GM18517 (cell line): ENCODE measurements at regions not wholly inside any gene's neighbourhood (a gene's known extent, or its start where the extent isn't known, plus 50 kb on each side); places are given as distances from the start of the nearest gene placed in this dataset.

ENCODE experiments used
- ATAC-seq: cut with Tn5 transposase; IDR thresholded peaks from one replicate; pipeline ENCODE4 v1.9.1; 2021; ENCODE audit warnings: mild to moderate bottlenecking, moderate library complexity; ENCODE audit not compliant: unreplicated experiment

DNA sequence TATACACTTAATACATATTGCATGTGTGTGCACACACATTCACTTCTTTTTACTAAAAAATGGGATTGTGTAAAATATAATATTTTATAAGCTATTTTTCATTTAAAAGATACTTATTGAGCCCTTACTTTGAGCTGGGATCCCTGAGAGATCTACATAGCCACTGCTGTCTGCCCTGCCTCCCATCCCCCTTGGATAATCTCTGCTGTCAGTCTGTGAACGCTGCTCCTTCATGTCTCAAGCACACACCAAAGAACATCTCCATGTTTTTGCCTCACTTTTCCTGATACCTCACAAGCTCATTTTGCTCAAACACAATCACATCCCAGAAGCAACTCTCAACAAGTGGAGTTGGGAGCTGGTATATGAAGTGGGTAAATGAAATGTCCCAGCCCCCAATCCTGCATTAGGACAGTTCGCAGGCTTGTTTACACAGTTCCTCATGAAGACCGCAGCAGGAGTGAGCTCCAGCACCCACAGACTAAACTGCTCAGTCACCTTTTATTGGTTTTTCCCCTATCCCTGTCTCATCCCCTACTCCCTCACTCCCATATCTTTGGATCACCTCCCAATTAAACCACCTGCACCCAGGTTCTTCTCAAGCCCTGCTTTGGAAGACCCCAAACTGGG is 108.3 kb upstream of the FRY start:
- ATAC-seq = no peak

DNA sequence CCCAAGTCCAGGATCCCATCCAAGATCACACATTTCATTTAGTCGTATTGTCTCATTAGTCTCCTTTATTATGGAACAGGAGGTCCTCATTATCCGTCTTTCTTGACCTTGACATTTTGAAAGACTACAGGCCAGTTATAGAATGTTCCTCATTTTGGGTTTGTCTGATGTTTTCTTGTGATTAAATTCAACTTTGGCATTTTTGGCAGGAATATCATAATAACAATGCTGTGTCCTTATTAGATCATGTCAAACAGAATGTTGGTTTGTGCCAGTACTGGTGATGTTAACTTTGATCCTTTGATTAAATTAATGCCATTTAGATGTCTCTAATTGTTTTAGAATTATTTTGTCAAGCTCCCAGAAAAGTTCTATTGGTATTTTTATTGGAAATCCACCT is 106.5 kb upstream of the FRY start:
- no peak for ATAC-seq

DNA sequence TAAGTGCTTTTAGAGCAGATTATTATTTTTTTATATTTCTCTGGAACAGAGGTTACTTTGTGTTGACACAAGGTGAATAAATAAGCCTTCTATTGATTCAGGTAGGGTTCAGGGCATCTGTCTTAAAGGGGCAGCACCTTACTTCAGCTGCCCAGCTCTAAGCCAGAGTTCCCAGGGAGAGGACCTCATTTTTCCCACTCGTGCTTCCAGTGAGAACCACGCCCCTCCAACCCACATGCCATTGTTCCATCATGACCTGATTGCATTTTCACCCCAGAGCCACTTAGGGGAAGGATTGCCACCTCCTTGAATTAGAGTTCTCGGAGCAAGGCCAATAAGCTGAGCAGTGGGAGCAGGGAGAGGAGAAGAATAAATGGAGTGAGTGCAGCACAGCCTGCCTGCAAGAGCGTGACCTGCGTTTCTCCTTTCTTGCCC is 104.3 kb upstream of the FRY start:
- ATAC-seq = no peak

DNA sequence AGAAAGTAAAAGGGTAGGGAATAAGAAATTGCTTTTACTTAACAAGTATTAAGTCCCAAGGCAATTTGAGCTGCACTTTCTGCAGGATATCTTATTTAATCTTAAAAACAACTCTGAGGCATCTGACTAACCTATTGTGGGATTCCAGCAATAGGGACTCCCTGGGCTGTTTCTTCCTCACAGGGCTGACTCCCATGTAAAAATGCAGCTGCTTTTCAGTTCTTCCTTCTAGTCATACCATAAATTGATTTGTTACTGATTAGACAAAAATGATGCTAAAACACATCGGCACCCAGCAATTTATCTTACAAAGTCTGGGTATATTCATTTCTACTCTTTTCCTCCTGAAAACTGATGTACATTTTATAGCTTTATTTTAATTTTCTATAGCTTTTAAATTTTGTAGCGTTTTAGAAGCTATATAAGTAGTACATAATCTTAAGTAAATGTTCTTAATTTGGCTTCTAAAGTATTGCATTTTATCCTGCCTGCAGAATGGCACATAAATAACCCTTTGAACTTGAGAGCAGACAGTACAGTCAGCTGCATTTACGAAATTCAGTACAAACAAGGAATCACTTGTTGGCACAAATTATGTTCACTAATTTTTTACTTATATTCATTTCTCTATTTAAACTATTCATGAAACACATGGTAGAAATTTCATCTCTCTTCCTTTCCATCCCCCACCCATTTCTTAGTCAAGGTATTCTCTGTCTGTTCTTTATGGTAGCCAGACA is 102.4 kb upstream of the FRY start:
- ATAC-seq = no peak

DNA sequence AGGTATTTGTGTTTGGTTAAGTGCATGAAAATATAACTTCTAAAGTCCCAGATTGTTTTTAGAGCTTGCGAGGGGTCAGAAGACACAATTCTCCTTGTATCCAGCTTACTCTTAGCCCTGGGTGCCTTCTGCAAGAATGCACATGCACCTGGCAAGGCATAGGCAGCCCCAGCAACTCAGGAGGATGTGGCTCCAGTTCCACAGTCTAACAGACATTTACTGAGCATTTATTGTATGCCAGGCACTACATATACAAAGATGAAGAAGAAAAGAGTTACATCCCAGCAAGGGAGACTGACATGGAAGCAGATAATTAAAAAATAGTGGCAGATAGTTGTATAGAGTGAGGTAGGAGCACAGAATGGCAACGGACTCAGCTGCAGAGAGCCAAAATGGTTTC is 101.1 kb upstream of the FRY start:
- ATAC-seq = peak; percentile 16

DNA sequence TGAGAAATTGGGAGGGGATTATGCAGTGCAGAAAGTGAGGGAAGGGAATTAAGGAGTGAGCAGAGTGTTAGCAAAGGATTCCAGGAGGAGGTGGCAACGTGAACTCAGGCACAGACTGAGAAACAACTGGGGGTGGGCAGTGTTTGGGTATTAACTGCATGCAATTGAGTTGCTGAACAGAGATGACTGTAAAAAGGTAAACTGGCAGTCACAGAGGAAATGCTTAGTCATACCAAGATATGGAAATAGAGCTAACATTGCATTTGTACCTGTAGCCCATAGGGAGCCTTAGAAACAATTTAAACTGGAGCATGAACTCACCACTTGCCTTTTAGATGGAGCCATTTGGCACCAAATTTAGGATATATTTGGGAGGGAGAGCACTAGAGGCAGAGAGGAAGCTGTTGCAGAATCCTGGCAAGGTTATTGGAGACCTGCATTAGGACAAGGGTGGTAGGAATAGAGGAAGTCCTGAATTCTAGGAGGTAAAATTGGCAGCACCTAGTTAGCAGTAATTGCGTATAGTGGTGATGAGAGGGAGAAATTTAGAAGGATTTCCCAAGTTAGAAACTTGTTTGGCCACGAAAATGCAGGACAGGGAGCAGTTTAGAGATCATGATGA is 100.6 kb upstream of the FRY start:
- peak; percentile 100 for ATAC-seq

DNA sequence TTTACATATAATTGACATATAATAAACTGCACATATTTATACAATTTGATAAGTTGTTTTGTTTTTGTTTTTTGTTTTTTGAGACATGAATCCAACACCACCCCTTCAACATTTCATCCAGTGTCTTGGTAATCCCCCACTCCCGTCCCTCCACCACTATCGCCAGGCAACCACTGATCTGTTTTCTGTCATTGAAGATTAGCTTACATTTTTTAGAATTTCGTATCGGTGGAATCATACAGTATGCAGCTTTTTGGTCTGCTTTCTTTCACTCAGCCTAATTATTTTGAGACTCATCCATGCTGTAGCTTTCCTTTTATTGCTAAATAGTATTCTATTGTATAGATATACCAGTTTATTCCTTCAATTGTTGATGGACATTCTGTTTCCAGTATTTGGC is 94.1 kb upstream of the FRY start:
- ATAC-seq = no peak

DNA sequence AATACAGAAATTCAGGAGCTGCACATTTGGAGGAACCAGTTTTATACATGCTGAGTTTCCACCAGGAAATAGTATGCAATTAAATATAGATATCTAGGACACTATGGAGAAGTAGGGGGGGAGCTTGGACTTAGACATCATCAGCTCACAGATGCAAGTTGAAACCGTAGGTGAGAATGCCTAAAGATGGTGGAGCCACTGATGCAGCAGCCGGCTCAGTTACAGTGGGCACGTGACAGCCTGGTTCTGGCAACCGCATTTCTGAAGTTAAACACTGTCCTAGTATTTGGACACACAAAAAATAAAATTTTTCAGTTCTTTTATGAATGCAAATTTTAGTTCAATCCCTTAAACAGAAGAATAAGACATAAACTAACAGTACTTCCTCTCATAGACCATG is 91.5 kb upstream of the FRY start:
- no peak for ATAC-seq

DNA sequence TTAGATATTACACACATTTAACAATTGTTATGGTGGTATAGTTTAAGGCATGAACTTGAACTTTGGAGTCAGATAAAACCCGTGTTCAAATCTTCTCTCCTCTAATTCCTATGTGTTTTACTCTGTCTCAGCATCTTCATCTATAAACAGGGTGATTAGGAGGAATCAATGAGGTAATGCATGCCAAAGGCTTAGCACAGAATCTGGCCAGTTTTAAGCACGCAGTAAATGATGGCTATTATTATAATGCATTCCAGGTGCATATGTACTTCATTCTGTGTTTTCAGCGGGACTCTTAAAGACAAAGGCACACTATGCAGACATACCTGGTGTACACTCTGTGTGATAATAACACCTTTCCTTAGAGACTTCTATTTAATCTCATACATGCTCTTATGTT is 88.0 kb upstream of the FRY start:
- no peak for ATAC-seq

DNA sequence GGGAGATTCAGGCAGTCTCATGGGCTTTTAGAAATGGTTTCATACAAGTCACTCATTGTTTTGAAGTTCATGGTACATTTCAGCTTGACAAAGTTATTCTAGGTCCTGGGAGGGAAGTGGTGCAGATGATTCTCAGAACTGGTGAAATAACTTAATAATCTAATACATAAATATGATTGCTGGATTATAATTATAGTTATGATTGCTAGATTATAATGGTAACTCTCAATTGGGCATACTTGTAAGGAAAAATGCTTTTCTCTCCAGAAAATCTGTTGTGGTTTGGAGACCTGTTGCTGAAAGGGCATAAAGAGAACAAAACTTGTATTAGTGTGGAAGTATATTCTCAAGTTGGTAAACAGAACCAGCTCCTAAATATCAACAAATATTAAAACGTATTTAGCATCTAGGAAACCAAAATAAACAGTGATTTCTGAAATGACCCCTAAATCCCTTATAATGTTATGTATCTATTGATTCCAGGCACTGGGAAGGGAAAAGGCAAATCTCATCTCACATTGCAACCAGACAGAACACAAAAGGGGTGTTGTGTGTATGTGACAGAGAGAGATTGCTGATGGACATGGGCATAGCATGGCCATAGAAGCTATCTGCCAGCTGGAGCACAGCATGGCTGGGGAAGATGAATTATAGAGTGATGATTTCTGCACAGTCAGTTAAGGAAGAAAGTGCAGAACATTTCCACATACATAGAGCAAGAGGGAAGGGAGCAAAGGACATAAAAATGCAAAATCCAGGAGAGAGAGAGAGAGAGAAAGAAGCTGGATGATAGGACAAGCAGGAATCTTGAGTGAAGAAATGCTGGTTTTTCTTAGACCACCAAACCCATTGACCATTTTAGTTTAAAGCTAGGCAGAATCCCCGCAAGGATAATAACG is 87.1 kb upstream of the FRY start:
- ATAC-seq = no peak

DNA sequence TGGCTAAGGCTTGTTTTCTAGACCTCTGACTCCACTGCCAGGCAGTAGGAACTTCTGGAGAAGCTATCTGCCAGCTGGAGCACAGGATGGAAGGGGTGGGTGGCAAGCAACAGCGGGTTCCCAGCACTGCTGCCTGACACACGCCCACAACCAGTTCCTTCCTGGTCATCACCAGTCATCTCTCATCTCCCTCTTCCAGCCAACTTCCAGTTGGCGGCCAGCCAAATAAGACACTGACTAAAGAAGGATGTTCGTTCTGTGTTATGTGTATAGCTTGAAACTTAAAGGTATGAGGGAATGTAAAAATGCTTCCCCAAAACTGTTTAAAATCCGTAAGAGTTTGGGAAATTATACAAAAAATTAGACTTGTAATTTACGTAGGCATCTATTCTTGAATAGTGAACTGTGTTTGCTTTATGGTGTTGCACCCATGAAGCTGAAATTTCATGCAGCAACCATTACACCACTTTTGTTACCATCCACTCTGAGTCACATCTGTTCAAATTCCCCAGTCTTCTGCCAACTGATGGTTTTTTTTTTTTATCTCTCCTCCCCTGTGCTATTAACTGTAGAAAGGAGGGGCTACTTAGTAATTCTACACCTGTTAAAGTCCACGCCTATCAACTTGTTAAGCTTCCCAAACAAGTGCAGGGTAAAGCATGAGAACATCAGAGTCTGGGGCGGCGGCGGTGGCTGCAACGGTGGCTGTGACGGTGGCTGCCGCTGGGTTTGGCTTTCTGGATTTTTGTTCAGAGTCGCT is 86.2 kb upstream of the FRY start:
- no peak for ATAC-seq

DNA sequence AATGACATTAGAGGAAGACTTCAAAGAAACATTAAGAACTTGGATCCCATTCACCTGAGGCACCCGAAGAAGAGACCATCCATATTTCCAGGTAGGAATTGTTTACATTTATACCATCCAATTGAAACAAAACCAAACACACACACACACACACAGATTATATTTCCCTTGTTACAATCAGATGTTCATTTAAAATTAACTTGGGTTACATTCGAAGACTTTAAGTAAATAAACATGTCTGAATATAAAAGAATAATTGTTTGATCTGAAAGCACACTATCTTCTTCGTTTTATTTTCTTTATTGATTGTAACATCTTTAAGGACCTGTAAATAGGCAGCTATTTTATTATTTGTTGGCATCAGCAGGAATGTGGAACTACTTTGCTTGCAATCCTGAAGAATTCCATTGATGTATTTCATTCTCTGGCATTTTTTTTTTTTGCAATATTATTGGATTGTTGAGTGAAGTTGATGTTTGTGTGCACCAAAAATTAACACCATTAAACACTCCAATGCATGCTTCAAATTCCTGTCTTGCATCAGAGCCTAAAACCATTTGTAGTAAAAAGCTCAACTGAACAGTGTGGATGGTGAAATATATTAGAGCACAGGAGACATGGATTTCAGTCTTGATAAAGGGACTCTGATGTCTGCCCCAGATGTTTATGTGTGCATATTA is 85.3 kb upstream of the FRY start:
- ATAC-seq = no peak

DNA sequence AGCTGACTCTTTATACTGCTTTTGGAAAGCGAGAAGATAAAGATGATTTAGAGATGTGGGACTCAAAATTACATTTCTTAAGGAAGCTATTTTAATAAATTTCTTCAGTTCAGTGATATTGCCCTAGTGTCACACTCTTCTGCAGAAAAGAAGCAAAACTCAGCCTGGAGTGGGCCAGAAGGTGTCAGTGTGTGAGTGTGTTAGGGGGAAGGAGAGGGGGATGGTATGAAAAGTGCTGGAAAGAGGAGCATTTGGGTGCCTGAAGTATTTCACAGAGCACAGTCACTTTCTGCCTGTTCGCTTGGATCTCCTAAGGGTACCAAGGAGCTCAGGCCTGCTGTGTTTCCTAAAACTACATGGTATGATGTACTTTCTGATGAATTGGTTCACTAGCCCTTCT is 84.5 kb upstream of the FRY start:
- no peak for ATAC-seq

DNA sequence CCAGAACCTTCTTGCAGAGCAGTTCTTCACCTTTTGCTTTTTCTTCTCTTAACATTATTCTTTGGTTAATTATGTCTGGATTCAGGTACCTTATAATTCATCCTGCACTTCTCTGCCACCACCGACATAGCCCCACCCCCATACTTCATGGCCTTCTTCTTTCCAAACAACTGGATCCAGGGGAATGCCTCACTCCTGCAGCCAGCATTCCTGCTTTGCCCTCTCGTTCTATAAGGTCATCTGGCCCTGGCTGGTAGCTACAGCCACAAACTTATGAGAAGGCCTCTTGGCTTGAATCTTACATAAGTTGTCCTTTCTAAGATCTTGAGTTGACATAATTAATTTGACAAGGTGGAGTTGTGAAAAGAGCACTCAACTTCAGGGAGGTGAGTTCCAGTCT is 84.1 kb upstream of the FRY start:
- ATAC-seq = no peak

DNA sequence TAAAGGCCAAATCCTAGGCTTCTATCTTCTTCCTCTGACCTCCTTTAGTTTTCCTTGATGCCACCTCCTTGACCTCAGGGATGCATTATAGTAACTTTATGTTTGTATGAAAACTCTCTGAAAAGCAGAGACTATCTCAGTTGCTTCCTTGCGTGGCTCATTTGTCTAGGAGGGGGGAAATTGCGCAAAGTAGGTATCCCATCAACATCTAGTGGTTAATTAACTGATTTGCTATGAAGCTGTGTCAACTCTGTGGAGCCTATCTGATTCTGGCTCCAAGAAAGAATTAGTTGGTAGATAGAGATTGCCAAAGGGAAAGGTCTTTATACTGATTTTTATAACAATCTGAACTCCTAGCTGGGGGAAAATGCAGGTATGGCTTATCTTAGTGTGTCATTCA is 82.1 kb upstream of the FRY start:
- ATAC-seq = no peak

DNA sequence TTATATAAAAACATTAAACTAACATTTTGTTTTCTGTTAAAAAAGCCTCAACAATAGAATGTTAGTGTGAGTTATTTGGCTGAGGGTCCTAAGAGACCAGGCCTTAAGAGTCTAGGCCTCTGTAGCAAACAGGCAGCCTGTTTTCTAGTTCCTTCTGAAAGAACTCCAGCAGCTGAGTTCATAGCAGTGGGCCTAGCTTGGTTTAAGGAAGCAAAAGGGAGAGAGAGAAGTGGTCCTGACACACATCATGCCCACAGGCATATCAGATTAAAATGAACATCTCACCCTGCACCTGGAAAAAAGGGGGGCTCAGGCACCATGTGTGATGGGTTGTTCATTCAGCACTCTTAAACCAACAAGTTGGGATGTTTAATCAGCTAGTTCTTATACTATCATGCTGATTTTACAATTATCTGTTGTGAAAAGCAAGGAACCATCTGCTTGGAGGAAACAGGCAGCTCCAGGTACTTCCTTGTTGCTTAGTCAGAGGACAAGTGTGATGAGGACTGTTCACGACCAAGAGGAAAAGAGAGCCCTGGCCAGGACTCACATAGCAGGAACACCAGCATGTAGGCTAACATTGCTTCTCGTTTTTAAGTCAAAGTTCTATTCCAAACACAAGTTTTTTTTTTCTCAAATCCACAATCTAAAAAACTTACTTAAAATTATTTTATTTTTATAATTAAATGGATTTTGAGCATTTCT is 81.3 kb upstream of the FRY start:
- ATAC-seq = no peak

DNA sequence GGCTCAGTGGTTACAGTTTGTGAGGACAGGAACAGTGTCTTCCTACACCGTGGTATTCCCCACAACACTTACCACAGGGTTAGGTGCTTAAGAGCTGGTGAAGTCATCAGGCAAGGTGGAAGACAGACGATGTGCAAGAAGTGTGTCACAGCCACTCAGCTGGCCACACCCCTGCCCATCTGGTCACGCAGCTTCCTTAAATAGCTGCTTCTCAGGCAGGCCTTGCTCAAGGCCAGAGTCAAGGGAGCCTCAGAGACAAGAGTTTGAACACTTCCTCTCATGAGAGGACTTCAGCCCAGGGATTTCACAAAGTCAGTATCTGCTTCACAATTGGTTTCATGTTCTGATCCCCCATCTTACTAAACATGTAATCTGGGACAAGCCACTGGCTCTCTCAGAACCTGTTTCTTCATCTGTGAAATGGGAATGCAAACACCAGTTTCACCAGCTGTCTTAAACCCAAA is 80.3 kb upstream of the FRY start:
- peak; percentile 94 for ATAC-seq

DNA sequence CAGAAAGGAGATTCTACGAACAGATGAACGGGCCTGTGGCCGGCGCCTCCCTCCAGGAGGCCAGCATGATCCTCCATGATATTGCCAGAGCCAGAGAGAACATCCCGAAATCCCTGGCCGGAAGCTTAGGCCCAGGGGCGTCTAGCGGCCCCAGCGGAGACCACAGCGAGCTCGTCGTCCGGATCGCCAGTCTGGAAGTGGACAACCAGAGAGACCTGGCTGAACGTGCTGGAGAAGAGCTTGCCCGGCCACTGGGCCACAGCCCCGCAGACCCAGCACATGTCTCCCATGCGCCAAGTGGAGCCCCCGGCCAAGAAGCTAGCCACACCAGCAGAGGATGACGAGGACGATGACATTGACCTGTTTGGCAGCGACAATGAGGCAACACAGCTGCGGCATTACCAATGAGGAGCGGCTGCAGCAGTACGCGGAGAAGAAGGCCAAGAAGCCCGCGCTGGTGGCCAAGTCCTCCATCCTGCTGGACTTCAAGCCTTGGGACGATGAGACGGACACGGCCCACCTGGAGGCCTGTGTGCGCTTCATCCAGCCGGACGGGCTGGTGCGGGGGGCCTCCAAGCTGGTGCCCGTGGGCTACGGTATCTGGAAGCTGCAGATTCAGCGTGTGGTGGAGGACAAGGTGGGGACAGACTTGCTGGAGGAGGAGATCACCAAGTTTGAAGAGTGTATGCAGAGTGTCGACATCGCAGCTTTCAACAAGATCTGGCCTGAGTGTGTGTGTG is 78.8 kb upstream of the FRY start:
- no peak for ATAC-seq

DNA sequence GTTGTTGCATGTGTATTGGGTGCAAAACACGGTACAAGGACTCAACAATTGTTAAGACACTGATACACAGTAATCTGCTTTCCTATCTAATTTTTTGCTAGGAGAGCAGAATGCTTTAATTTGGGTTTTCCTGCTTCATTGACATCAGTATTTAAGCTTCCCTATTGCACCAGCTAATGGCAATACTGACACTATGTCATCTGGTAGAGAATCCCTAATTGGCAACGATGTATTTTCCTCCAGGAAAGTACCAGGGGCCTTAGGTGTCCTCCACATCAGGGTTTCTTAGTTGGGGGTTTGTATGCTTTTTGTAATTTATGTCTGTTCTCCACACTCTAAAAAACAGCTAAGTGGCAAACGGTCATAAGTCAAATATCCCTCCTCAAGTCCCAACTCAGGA is 76.5 kb upstream of the FRY start:
- no peak for ATAC-seq
